Stimulated activated CD8-positive, alpha-beta memory T cell treated with anti-CD3 and anti-CD28 coated beads, Interleukin-7, amount 100 ng/mL, for 1 hour (primary cell): ENCODE measurements at regions not wholly inside any gene's neighbourhood (a gene's known extent, or its start where the extent isn't known, plus 50 kb on each side); places are given as distances from the start of the nearest gene placed in this dataset.
"Not testable (repeated sequence)": the region's sequence is repeated elsewhere in the genome, so short reads cannot be mapped to it uniquely, and the experiment has no call there.

ENCODE experiments used
- DNase-seq, 2 donors: peaks; one replicate each; pipeline ENCODE4 v3.0.0-alpha.2; 2020; ENCODE audit warnings: low read depth in 2 of 2

GRCh38 chr15:20346082-20346805 is 195.4 kb downstream of the GOLGA6L6 start:
- no peak for DNase-seq

DNA sequence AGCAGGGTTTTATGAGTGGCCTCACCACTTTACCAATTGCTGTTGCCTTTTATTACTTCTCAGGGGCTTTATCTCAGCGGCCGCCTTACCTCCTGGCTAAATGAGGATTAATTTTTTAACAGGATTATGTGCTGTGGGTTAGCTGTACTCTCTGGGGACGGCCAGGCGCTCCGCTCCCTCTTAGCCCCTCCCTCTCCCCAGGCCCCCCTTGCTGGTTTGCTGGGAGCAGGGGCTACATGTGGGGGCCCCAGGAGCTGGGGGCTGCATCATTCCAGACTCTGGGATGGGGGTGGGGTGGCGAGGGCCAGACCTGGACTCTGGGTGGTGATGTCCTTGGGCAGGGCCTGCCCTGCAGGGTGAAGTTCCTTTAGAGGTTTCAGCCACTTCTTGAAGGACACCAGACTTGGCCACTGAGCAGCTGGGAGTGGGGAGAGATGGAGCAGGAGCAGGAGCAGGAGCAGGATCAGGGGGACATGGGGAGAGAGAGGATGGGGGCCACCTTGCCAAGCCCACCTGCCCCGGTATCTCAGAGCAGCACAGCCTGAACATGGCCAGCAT is 196.1 kb downstream of the GOLGA6L6 start:
- DNase-seq: no peak

- no peak for DNase-seq
Measured at GRCh38 chr15:20344601-20345400, 196.8 kb downstream of the GOLGA6L6 start.

- not testable (repeated sequence) for DNase-seq
Measured at GRCh38 chr15:20343395-20344211, 198.0 kb downstream of the GOLGA6L6 start.

- DNase-seq: not testable (repeated sequence)
Measured at GRCh38 chr15:20342601-20343394, 198.8 kb downstream of the GOLGA6L6 start.

GRCh38 chr15:20341901-20342600 is 199.5 kb downstream of the GOLGA6L6 start:
- no peak for DNase-seq

DNA sequence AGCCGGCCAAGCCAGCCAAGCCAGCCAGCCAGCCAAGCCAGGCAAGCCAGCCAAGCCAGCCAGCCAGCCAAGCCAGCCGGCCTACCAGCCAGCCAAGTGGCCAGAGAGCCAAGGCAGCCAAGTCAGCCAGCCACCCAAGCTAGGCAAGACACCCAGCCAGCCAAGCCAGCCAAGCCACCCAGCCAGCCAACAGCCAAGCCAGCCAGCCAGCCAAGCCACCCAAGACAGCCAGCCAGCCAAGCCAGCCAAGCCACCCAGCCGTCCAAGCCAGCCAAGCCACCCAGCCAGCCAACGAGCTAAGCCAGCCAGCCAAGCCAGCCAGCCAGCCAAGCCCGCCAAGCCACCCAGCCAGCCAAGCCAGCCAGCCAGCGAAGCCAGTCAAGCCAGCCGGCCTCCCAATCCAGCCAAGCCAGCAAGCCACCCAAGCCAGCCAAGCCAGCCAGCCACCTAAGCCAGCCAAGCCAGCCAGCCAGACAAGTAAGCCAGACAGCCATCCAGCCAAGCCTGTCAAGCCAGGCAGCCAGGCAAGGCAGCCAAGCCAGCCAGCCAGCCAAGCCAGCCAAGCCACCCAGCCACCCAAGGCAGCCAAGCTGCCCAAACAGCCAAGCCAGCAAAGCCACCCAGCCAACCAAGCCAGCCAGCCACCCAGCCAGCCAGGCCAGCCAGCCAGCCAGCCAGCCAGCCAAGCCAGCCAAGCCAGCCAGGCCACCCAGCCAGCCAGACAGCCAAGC is 200.5 kb downstream of the GOLGA6L6 start:
- no peak for DNase-seq

DNA sequence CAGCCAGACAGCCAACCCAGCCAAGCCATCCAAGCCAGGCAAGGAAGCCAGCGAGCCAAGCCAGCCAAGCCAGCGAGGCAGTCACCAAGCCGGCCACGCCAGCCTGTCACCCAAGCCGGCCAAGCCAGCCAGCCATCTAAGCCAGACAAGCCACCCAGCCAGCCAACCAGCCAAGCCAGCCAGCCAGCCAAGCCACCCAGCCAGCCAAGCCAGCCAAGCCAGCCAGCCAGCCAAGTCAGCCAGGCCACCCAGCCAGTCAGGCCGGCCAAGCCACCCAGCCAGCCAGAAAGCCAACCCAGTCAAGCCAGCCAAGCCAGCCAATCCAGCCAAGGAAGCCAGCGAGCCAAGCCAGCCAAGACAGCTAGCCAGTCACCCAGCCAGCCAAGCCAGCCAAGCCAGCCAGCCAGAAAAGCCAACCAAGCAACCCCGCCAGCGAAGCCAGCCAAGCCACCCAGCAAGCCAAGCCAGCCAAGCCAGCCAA is 201.2 kb downstream of the GOLGA6L6 start:
- DNase-seq: no peak

DNA sequence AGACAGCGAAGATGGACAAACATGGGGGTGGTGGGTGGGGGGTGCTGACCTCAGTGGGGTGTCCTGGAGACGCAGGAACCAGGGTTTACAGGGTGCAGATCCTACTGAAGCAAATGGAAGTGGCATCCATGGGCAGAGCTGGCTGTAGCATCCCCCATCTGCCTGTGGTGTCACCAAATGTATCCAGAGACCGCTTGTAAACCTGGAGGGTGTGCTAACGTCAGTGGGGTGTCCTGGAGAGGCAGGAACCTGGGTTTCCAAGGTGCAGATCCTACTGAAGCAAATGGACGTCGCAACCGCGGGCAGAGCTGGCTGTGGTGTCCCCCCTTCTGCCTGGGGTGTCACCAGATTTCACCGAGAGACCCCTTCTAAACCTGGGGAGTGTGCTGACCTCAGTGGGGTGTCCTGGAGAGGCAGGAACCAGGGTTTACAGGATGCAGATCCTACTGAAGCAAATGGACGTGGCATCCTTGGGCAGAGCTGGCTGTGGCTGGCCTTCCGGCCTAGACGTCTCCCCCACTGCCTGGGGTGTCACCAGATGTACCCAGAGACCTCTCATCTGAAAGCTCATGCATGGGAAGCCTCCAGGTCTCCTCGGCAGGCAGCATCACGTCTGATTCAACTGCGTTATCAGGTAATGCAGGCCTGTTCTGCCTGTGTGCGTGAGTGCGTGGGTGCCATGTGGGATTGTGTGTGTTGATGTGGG is 202.4 kb downstream of the GOLGA6L6 start:
- DNase-seq: not testable (repeated sequence)

DNA sequence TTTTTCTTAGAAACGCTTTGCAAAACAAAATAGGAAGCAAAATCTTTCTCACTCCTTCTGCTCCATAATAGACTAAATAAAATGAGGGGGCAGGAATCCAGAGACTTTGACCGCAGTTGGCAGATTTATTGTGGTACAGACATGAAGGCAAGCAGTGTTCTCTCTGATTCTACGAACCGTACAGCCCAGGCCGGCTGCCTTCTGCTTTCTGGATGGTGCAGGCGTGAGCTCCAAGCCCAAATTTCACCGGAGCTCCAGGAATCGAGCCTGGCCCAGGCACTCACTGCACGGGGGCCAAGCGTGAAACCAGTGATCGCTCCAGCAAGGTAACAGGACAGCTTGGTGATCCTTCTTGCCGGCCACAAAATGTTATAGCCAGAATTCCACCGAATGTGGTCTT is 202.9 kb downstream of the GOLGA6L6 start:
- not testable (repeated sequence) for DNase-seq

DNA sequence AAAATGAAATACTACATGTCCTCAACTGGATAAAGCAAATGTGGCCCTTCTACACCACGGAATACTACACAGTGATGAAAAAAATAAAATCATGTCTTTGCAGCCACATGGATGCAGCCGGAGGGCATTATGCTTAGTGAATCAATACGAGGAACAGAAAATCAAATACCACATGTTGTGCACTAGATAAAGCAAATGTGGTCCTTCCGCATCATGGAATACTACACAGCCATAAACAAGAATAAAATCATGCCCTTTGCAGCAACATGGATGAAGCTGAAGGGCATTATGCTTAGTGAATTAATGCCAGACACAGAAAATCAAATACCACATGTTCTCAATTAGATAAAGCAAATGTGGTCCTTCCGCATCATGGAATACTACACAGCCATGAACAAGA is 204.4 kb downstream of the GOLGA6L6 start:
- not testable (repeated sequence) for DNase-seq

DNA sequence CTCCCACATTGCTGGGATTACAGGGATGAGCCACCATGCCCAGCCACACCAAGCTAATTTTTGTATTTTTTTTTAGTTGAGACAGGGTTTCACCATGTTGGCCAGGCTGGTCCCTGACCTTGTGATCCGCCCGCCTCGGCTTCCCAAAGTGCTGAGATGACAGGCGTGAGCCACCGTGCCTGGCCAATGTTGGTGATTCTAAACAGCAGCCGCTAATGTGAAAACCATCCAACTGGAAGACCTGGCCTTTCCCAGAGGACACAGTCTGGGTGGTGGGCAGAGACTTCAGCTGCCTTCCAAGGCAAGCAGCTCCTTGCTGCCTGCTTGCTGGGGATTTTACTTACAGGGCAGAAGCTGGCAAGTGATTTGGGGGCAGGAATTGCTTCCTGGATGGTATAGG is 207.1 kb downstream of the GOLGA6L6 start:
- DNase-seq: not testable (repeated sequence)

DNA sequence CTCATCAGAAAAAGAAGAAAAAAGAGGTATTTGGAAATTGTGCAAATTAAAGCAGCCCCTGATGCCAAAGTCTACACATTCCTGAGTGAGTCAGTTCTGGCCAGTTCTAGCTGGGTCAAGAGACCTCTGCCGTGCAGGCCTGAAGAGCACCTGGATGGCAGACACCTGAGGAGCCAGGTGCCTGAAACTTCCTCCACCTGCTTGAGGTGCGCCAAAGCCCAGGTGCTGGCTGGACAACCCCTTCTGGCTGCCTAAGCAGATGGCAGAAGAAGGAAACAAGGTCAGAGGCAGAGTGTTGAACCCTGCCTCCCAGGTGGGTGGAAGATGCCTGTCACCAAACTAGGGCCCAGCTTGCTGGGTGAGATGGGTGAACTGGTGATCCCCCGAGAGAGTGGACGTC is 215.8 kb downstream of the GOLGA6L6 start:
- not testable (repeated sequence) for DNase-seq

GRCh38 chr15:20317132-20317531 is 224.5 kb downstream of the GOLGA6L6 start:
- not testable (repeated sequence) for DNase-seq

DNA sequence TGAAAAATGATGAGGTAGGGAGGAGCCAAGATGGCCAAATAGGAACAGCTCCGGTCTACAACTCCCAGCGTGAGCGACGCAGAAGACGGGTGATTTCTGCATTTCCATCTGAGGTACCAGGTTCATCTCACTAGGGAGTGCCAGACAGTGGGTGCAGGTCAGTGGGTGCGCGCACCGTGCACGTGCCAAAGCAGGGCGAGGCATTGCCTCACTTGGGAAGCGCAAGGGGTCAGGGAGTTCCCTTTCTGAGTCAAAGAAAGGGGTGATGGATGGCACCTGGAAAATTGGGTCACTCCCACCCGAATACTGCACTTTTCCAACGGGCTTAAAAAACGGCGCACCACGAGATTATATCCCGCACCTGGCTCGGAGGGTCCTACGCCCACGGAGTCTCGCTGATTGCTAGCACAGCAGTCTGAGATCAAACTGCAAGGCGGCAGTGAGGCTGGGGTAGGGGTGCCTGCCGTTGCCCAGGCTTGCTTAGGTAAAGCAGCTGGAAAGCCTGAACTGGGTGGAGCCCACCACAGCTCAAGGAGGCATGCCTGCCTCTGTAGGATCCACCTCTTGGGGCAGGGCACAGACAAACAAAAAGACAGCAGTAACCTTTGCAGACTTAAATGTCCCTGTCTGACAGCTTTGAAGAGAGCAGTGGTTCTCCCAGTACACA is 230.5 kb downstream of the GOLGA6L6 start:
- not testable (repeated sequence) for DNase-seq

- no peak for DNase-seq
Measured at GRCh38 chr15:20310603-20311002, 231.0 kb downstream of the GOLGA6L6 start.

DNA sequence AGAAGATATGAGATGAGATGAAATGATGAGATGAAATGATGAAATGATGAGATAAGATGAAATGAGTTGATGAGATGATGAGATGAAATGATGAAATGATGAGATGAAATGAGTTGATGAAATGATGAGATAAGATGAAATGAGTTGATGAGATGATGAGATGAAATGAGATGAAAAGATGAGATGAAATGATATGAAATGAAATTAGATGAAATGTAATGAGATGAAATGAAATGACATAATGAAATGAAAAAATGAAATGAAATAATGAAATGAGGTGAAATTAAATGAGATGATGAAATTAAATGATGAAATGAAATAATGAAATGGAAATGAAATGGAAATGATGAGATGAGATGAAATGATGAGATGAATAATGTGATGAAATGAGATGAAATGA is 231.6 kb downstream of the GOLGA6L6 start:
- DNase-seq: not testable (repeated sequence)

- DNase-seq: not testable (repeated sequence)
Measured at GRCh38 chr15:20309395-20309794, 232.2 kb downstream of the GOLGA6L6 start.
